ENCODE measurements at regions not wholly inside any gene's neighbourhood (a gene's known extent, or its start where the extent isn't known, plus 50 kb on each side); places are given as distances from the start of the nearest gene placed in this dataset.

- Histone ChIP-seq H3K9ac (ENCODE audit: low read depth, low read length, poor library complexity, severe bottlenecking) (no peak overlapping the region), H4K20me1 (ENCODE audit: insufficient read depth, low read length, poor library complexity, severe bottlenecking) (no peaks in the 10 kb centered on the region), H3K4me3 (ENCODE audit: low read length, poor library complexity, severe bottlenecking) (no peak overlapping the region), H3K79me2 (ENCODE audit: insufficient read depth, low read length) (no peaks in the 10 kb centered on the region), H2AFZ (ENCODE audit: low read length) (no peak overlapping the region), H3K4me1 (ENCODE audit: insufficient read depth, low read length, poor library complexity, severe bottlenecking) (no peaks in the 10 kb centered on the region), H3F3A (ENCODE audit: low read depth) (no peaks in the 10 kb centered on the region), H3K9me2 (replicated peaks; ENCODE audit: low read depth, low read length) (no peaks in the 10 kb centered on the region), H3K4me2 (ENCODE audit: low read depth, low read length, poor library complexity, severe bottlenecking) (no peak overlapping the region), H3K9me3 (ENCODE audit: insufficient read depth, low read depth, low read length) (no peaks in the 10 kb centered on the region), H3K27me3 (ENCODE audit: insufficient read depth, low read length, poor library complexity, severe bottlenecking) (no peaks in the 10 kb centered on the region), H3K36me3 (ENCODE audit: insufficient read depth, low read length) (no peaks in the 10 kb centered on the region)
- TF ChIP-seq EZH2phosphoT487 (IDR thresholded peaks at IDR 0.05; ENCODE audit: borderline replicate concordance), result no peak
- TF ChIP-seq CTCF (conservative IDR thresholded peaks at IDR 0.05; ENCODE audit: low read length), result no peak
Measured at GRCh38 chr19:28318469-28319179, 894.3 kb downstream of the UQCRFS1 start.

DNA sequence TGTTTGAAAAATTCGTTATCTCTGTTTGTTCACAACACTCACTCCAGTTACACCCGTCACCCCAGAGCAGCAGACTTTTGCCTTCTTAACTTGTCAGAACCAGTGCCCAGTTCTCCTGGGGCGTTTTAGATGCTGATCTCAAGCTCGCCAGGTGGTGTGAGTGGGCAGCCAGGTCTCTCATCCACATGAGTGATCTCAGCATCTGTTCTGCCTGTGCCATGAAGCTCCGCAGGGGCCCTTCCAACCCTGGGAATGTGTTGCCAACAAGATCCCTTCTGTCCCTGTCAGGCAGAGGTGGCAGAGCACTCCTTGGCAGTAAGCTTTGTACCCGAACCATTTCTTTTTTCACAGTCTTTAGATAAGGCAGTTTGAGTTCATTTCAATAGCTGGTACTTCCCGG, 896.5 kb downstream of the UQCRFS1 start:
- Histone ChIP-seq H3K9ac (ENCODE audit: low read depth, low read length, poor library complexity, severe bottlenecking) (no peak overlapping the region), H2AFZ (ENCODE audit: low read length) (no peak overlapping the region), H3K4me2 (ENCODE audit: low read depth, low read length, poor library complexity, severe bottlenecking) (no peak overlapping the region), H3K27me3 (ENCODE audit: insufficient read depth, low read length, poor library complexity, severe bottlenecking) (no peaks in the 10 kb centered on the region), H3K4me3 (ENCODE audit: low read length, poor library complexity, severe bottlenecking) (no peak overlapping the region), H3K79me2 (ENCODE audit: insufficient read depth, low read length) (no peaks in the 10 kb centered on the region), H3F3A (ENCODE audit: low read depth) (no peaks in the 10 kb centered on the region), H3K9me3 (ENCODE audit: insufficient read depth, low read depth, low read length) (no peaks in the 10 kb centered on the region), H3K9me2 (replicated peaks; ENCODE audit: low read depth, low read length) (no peaks in the 10 kb centered on the region), H3K36me3 (ENCODE audit: insufficient read depth, low read length) (no peaks in the 10 kb centered on the region), H3K4me1 (ENCODE audit: insufficient read depth, low read length, poor library complexity, severe bottlenecking) (no peaks in the 10 kb centered on the region), H4K20me1 (ENCODE audit: insufficient read depth, low read length, poor library complexity, severe bottlenecking) (no peaks in the 10 kb centered on the region)
- TF ChIP-seq EZH2phosphoT487 (IDR thresholded peaks at IDR 0.05; ENCODE audit: borderline replicate concordance), result no peak
- no peak for TF ChIP-seq CTCF (conservative IDR thresholded peaks at IDR 0.05; ENCODE audit: low read length)

GRCh38 chr19:28314756-28315155, 898.2 kb downstream of the UQCRFS1 start:
- Histone ChIP-seq H4K20me1 (ENCODE audit: insufficient read depth, low read length, poor library complexity, severe bottlenecking) (no peaks in the 10 kb centered on the region), H3K4me3 (ENCODE audit: low read length, poor library complexity, severe bottlenecking) (no peak overlapping the region), H3K36me3 (ENCODE audit: insufficient read depth, low read length) (no peaks in the 10 kb centered on the region), H3K9me2 (replicated peaks; ENCODE audit: low read depth, low read length) (no peaks in the 10 kb centered on the region), H3K27me3 (ENCODE audit: insufficient read depth, low read length, poor library complexity, severe bottlenecking) (no peaks in the 10 kb centered on the region), H3K9me3 (ENCODE audit: insufficient read depth, low read depth, low read length) (peaks cover 3% of the 10 kb centered on the region; the same call in 1 of the 2 replicates), H3K4me2 (ENCODE audit: low read depth, low read length, poor library complexity, severe bottlenecking) (no peak overlapping the region), H3K79me2 (ENCODE audit: insufficient read depth, low read length) (no peaks in the 10 kb centered on the region), H3K9ac (ENCODE audit: low read depth, low read length, poor library complexity, severe bottlenecking) (no peak overlapping the region), H2AFZ (ENCODE audit: low read length) (no peak overlapping the region), H3K4me1 (ENCODE audit: insufficient read depth, low read length, poor library complexity, severe bottlenecking) (no peaks in the 10 kb centered on the region), H3F3A (ENCODE audit: low read depth) (no peaks in the 10 kb centered on the region)
- TF ChIP-seq EZH2phosphoT487 (IDR thresholded peaks at IDR 0.05; ENCODE audit: borderline replicate concordance) (no peak), CTCF (conservative IDR thresholded peaks at IDR 0.05; ENCODE audit: low read length) (no peak)

Measured in Loucy (cell line).